ENCODE measurements at regions not wholly inside any gene's neighbourhood (a gene's known extent, or its start where the extent isn't known, plus 50 kb on each side); places are given as distances from the start of the nearest gene placed in this dataset.

GRCh38 chr14:71240171-71240570 lies 332.9 kb downstream of the PCNX1 start:
- TF ChIP-seq CTCF (IDR thresholded peaks at IDR 0.05) (no peak), MAX (CRISPR knock-in tag; IDR thresholded peaks at IDR 0.05) (no peak), ZNF263 (CRISPR knock-in tag; IDR thresholded peaks at IDR 0.05; ENCODE audit: low read depth) (no peak), SP1 (CRISPR knock-in tag; conservative IDR thresholded peaks at IDR 0.05) (no peak), JUN (CRISPR knock-in tag; IDR thresholded peaks at IDR 0.05) (no peak), ATF2 (CRISPR knock-in tag; IDR thresholded peaks at IDR 0.05; ENCODE audit: borderline replicate concordance, low read depth) (no peak)

Data from WTC11 (cell line).